PFSK-1 (cell line): ENCODE measurements at regions not wholly inside any gene's neighbourhood (a gene's known extent, or its start where the extent isn't known, plus 50 kb on each side); places are given as distances from the start of the nearest gene placed in this dataset.

ENCODE experiments used
- POLR2AphosphoS5 ChIP-seq: IDR thresholded peaks from 2 replicates; pipeline ENCODE4 v1.6.1; 2012; ENCODE audit warnings: low read depth, mild to moderate bottlenecking, control low read depth, low read length, moderate library complexity
- REST ChIP-seq, 2 experiments: IDR thresholded peaks; 2 replicates each; pipeline versions ENCODE4 v1.6.1 to v1.8.0; 2011 to 2012; ENCODE audit warnings: low read depth in 2 of 2, low read length in 2 of 2, control low read depth in 1 of 2, inconsistent platforms in 1 of 2, mild to moderate bottlenecking in 1 of 2, moderate library complexity in 1 of 2; ENCODE audit not compliant: insufficient read depth in 1 of 2
- TAF1 ChIP-seq: IDR thresholded peaks from 2 replicates; pipeline ENCODE4 v1.6.1; 2012; ENCODE audit warnings: low read length, control low read depth, borderline replicate concordance; ENCODE audit not compliant: insufficient read depth

- TF ChIP-seq POLR2AphosphoS5 (no peak), REST (IDR thresholded peaks at IDR 0.05; ENCODE audit: insufficient read depth in 1 of 2, low read depth in 2 of 2, low read length in 2 of 2) (no peak), TAF1 (no peak)
These were observed 1173.8 kb upstream of the TMPRSS15 start for GRCh38 chr21:19577381-19577780.
